ENCODE measurements at regions not wholly inside any gene's neighbourhood (a gene's known extent, or its start where the extent isn't known, plus 50 kb on each side); places are given as distances from the start of the nearest gene placed in this dataset.

DNA sequence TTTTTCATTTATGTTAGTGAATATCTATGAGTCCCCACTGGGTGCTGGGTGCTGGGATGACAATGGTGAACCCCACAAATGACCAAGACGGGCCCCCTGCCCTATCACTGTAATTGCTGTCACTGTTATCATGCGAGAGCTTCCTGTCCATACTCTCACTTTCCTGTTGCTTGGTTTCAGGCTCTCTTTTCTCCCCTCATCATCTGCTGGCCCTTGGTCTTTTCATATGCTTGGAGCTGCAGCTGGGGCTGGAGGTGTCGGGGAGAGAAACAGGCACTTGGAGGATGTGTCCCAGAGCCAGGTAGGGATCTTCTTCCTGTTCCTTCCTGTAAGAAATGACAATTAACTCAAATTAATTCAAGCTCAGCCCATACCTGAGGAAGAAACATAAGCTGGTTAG is 348.0 kb downstream of the PTPRU start:
- TF ChIP-seq GATA2 (IDR thresholded peaks at IDR 0.05; ENCODE audit: low read depth, low read length), result no peak
- no peak for TF ChIP-seq GATA3 (IDR thresholded peaks at IDR 0.05; ENCODE audit: low read depth, low read length)

GRCh38 chr1:29583727-29584126 is 347.4 kb downstream of the PTPRU start:
- TF ChIP-seq GATA2 (IDR thresholded peaks at IDR 0.05; ENCODE audit: low read depth, low read length), result no peak
- no peak for TF ChIP-seq GATA3 (IDR thresholded peaks at IDR 0.05; ENCODE audit: low read depth, low read length)

- no peak for TF ChIP-seq GATA3 (IDR thresholded peaks at IDR 0.05; ENCODE audit: low read depth, low read length)
Measured at GRCh38 chr1:29581256-29581655, 344.9 kb downstream of the PTPRU start.

GRCh38 chr1:29579821-29580425 is 343.6 kb downstream of the PTPRU start:
- TF ChIP-seq GATA3 (IDR thresholded peaks at IDR 0.05; ENCODE audit: low read depth, low read length) (no peak), GATA2 (IDR thresholded peaks at IDR 0.05; ENCODE audit: low read depth, low read length) (no peak)

DNA sequence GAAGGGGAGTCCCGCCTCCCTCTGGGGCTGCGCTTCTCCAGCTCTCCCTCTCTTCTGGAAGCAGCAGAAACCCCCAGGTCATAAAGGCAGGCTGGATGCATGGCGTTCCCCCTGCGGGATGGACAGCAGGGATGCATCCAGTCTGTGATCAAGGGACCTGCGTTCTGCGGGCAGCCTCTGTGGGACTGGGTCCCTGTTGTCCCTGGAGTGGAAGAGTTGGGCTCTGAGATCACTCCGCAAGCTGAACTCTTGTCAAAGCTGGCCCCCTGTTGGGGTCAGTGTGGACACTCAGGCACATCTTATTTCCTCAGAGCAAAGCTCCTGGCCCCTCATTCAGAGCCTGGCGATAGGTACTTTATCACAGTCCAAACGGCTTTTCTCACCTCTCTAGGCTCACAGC is 341.2 kb downstream of the PTPRU start:
- no peak for TF ChIP-seq GATA3 (IDR thresholded peaks at IDR 0.05; ENCODE audit: low read depth, low read length)
- no peak for TF ChIP-seq GATA2 (IDR thresholded peaks at IDR 0.05; ENCODE audit: low read depth, low read length)

DNA sequence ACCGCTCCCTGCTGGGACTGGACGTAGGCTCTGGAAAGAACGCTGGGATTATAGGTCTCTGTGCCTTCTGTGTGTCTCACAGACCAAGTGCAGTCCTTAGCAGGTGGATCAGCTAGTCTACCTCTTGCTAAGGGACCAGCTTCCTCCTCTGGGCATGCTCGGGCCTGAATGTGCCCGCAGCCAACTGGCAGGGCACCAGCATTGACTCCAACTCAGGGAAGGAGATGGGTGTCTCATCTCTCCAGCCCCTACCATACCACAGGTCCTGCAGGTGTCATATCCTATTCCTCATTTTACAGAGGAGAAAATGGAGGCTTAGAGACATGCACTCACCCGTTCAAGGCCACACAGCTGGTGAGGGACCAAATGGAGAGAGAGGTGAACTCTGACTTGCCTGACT is 340.2 kb downstream of the PTPRU start:
- TF ChIP-seq GATA2 (IDR thresholded peaks at IDR 0.05; ENCODE audit: low read depth, low read length) (no peak), GATA3 (IDR thresholded peaks at IDR 0.05; ENCODE audit: low read depth, low read length) (no peak)

DNA sequence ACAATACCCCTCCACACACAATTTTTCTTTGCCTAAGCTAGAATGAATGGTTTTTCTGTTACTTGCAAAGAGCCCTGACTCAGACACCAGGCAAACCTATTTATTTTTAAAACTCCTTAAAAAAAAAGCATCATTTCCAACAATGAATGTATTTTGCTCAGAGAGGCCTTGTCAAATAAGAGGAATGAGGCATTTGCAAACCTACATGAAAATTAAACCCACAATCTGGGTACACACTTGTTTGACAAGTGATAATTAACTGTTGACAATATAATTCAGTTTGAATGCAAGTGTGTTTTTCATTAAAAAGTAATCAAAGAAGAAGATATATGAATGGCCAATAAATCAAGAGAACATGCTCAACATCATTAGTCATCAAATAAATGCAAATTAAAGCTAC is 339.5 kb downstream of the PTPRU start:
- no peak for TF ChIP-seq GATA2 (IDR thresholded peaks at IDR 0.05; ENCODE audit: low read depth, low read length)
- TF ChIP-seq GATA3 (IDR thresholded peaks at IDR 0.05; ENCODE audit: low read depth, low read length), result no peak

DNA sequence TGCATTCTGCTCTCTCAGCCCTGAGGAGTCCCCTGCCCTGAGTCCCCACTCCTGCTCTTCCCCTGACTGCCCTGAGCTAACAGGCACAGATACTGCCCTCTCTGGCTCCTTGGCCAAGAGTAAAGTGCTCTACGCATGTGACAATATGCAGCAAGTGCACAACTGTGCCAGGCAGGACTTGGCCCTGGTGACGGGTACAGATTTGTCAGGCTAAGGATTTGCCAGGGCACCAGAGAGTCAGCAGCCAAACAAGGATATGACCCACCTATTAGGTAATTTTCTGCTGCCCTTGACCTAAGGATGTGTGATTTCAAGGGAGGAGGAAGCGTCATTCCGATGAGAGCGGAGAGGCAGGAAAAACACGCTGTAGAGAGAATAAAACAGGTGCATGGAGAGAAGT is 339.0 kb downstream of the PTPRU start:
- TF ChIP-seq GATA2 (IDR thresholded peaks at IDR 0.05; ENCODE audit: low read depth, low read length) (no peak), GATA3 (IDR thresholded peaks at IDR 0.05; ENCODE audit: low read depth, low read length) (no peak)

DNA sequence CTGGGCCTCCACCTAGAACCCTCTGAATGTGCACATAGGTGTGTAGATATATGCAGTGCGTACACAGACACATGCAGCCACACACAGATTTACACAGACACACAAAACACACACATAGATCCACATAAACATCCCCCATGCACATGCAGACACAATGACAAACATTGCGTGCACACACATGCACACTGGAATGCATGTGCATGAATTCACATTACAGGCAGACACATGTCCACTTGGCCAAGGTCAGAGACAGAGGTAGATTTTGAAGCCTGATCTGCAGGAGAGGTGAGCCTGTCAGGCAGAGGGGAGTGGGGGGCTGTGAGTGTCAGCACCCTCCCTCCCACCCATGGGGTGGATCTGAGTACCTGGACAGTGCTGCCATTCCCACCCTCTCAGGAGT is 338.5 kb downstream of the PTPRU start:
- TF ChIP-seq GATA2 (IDR thresholded peaks at IDR 0.05; ENCODE audit: low read depth, low read length) (no peak), GATA3 (IDR thresholded peaks at IDR 0.05; ENCODE audit: low read depth, low read length) (no peak)

- TF ChIP-seq GATA2 (IDR thresholded peaks at IDR 0.05; ENCODE audit: low read depth, low read length), result no peak
- no peak for TF ChIP-seq GATA3 (IDR thresholded peaks at IDR 0.05; ENCODE audit: low read depth, low read length)
Measured at GRCh38 chr1:29569971-29570634, 333.8 kb downstream of the PTPRU start.

DNA sequence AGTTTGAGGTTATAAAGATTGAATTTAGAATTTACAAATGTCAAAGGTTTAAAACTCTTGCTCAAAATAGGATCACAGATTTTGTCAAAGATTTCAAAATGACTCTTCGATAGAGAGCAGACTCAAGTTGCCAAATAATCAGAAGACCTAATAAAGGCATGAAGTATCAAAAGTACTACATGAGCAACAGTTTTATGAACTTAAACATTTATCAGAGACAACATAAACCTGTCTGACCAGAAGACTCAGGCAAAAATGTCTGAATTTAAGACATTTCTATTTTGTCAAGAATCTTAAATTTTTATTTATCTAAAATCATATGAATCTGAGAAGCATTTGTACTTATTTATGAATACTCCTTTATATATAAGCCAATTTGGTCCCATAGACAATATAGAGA is 330.9 kb downstream of the PTPRU start:
- no peak for TF ChIP-seq GATA2 (IDR thresholded peaks at IDR 0.05; ENCODE audit: low read depth, low read length)

DNA sequence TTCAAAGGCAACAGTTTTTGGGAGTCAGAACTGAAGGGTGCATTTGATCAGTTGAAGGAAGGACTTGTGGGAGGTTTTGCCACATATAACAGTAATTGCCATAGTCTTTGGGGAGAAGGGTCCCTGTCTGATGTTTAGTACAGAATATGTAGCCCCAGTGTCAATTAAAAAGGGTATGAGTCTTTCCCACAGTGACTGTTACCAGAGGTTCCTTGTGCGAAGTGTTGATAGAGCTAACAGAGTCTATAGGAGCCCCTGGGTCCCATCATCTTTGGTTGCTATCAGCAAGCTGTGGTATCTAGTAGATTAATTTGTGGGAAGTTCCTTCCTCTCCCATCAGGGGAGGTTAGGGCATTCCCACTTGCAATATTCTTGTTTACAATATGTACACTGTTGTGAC is 329.2 kb downstream of the PTPRU start:
- TF ChIP-seq GATA2 (IDR thresholded peaks at IDR 0.05; ENCODE audit: low read depth, low read length) (no peak), GATA3 (IDR thresholded peaks at IDR 0.05; ENCODE audit: low read depth, low read length) (no peak)

- no peak for TF ChIP-seq GATA3 (IDR thresholded peaks at IDR 0.05; ENCODE audit: low read depth, low read length)
- TF ChIP-seq GATA2 (IDR thresholded peaks at IDR 0.05; ENCODE audit: low read depth, low read length), result no peak
Measured at GRCh38 chr1:29563571-29563970, 327.2 kb downstream of the PTPRU start.

DNA sequence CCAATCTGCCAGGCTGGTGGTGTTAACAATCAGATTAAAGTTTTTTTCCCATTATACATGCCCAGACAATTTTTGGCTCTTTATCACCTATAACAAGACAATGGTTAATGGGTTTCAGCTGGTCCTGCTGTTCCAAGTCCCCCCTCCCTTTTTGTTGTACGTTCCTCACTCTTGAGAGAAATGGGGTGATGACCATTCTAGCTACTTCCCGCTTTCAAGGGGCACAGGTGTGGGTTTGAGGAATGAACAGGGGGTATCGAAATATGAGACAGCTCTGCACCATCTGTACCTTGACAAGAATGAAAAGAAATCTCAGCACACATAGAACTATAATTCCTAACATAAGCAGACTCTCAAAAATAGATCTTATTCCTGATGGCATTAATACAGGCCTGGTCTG is 326.8 kb downstream of the PTPRU start:
- TF ChIP-seq GATA3 (IDR thresholded peaks at IDR 0.05; ENCODE audit: low read depth, low read length), result no peak
- TF ChIP-seq GATA2 (IDR thresholded peaks at IDR 0.05; ENCODE audit: low read depth, low read length), result no peak

DNA sequence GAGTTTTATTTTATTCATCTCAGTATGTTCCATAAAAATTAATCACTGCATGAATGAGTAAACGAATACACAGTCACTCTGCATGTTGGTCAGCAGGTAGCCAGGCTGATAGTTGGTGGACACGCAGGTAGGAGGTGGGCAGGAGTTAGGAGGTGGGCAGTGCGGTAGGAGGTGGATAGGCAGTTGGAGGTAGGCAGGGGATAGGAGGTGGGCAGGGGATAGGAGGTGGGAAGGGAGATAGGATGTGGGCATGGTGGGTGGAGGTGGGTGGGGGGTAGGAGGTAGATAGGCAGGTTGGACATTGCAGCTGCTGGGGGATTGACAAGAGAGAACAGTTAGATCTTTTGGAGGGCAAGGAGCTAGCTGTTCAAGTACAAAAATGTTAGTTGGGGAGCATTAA is 322.7 kb downstream of the PTPRU start:
- TF ChIP-seq GATA3 (IDR thresholded peaks at IDR 0.05; ENCODE audit: low read depth, low read length), result no peak
- TF ChIP-seq GATA2 (IDR thresholded peaks at IDR 0.05; ENCODE audit: low read depth, low read length), result no peak

Data from SH-SY5Y (cell line).